AG10803 (cell line): ENCODE measurements at regions not wholly inside any gene's neighbourhood (a gene's known extent, or its start where the extent isn't known, plus 50 kb on each side); places are given as distances from the start of the nearest gene placed in this dataset.

Experiments used
- DNase-seq: peaks from one replicate; pipeline ENCODE4 v3.0.0; 2010; ENCODE audit warnings: low read depth
- H3K4me3 ChIP-seq: 2 replicates; pipeline ENCODE4 v1.5.1; 2011; ENCODE audit warnings: mild to moderate bottlenecking, low read length, control low read depth
- TF ChIP-seq, protein P1 (sequence below): conservative IDR thresholded peaks from 2 replicates; pipeline ENCODE4 v1.5.1; 2011; ENCODE audit warnings: mild to moderate bottlenecking, low read length, control low read depth, inconsistent platforms

DNA sequence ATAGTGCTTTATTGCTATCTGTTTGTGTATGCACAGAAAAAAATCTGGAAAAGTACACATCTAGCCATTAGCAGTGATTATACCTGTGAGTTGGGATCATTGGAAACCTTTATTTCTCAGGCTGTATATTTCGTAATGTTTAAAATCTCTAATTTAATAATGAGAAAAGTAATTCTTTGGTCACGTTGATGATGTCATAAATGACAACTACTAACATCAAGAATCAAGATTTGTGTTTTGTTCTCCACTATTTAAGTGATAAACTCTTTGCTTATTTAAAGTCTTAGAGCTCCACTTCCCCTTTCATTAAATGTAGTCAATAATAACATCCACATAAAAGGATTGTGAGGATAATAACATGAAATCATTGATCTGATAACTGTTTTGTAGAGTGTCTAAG lies 126.2 kb downstream of the TMA16 start:
- TF ChIP-seq, protein P1, sequence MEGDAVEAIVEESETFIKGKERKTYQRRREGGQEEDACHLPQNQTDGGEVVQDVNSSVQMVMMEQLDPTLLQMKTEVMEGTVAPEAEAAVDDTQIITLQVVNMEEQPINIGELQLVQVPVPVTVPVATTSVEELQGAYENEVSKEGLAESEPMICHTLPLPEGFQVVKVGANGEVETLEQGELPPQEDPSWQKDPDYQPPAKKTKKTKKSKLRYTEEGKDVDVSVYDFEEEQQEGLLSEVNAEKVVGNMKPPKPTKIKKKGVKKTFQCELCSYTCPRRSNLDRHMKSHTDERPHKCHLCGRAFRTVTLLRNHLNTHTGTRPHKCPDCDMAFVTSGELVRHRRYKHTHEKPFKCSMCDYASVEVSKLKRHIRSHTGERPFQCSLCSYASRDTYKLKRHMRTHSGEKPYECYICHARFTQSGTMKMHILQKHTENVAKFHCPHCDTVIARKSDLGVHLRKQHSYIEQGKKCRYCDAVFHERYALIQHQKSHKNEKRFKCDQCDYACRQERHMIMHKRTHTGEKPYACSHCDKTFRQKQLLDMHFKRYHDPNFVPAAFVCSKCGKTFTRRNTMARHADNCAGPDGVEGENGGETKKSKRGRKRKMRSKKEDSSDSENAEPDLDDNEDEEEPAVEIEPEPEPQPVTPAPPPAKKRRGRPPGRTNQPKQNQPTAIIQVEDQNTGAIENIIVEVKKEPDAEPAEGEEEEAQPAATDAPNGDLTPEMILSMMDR: no peak
- DNase-seq: no peak
- H3K4me3 ChIP-seq: no peak overlapping the region

DNA sequence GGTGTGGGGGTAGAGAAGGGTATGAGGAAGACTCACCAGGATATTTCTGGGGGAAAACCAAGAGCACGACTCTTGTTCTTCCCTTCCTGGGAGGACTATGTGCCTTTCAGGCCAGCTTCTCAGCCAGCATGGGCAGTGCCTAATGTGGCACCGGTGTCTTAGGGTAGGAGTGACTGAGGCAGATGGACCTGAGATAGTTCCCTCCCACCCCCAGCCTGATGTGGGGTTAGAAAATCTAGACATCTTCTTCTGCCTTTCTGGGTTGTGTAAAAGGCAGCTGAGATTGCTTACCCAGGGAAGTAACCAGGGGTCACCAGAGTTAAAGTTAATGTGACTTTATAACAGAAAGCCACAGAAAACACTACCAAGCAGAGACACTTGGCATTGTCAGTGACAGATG lies 127.3 kb downstream of the TMA16 start:
- TF ChIP-seq, protein P1: no peak
- DNase-seq: no peak
- H3K4me3 ChIP-seq: no peak overlapping the region

GRCh38 chr4:163622379-163623035 lies 128.0 kb downstream of the TMA16 start:
- TF ChIP-seq, protein P1: no peak
- no peak for DNase-seq
- no peak overlapping the region for H3K4me3 ChIP-seq

GRCh38 chr4:163623787-163624186 lies 129.3 kb downstream of the TMA16 start:
- DNase-seq: no peak
- H3K4me3 ChIP-seq: no peak overlapping the region
- TF ChIP-seq, protein P1: no peak

- TF ChIP-seq, protein P1: no peak
- no peak overlapping the region for H3K4me3 ChIP-seq
- DNase-seq: no peak
Observed at GRCh38 chr4:163624727-163625126, 130.2 kb downstream of the TMA16 start.

DNA sequence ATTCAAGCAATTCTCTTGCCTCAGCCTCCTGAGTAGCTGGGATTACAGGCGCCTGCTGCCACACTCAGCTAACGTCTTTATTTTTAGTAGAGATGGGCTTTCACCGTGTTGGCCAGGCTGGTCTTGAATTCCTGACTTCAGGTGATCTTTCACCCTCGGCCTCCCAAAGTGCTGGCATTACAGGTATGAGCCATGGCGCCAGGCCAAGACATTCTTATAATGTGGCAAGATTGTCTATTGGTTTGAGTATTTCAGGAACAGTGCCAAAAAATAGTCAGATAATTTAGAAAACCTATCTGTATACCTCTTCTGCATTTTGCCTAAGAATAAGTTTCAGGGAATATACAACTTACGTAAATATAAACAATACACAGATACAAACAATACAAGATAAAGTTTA lies 136.8 kb downstream of the TMA16 start:
- no peak for DNase-seq
- TF ChIP-seq, protein P1: no peak
- H3K4me3 ChIP-seq: no peak overlapping the region

- TF ChIP-seq, protein P1: no peak
- no peak overlapping the region for H3K4me3 ChIP-seq
- no peak for DNase-seq
Observed at GRCh38 chr4:163638909-163639308, 144.4 kb downstream of the TMA16 start.
